ENCODE measurements at regions not wholly inside any gene's neighbourhood (a gene's known extent, or its start where the extent isn't known, plus 50 kb on each side); places are given as distances from the start of the nearest gene placed in this dataset.

- POLR2A ChIA-PET, result no interaction called here
- no peak for DNase-seq (ENCODE audit: low read depth, low spot score)
- CTCF ChIA-PET, result no interaction called here
Measured at GRCh38 chr12:84436134-84436533, 476.5 kb downstream of the SLC6A15 start.

GRCh38 chr12:84435682-84436081 is 476.9 kb downstream of the SLC6A15 start:
- POLR2A ChIA-PET, result no interaction called here
- CTCF ChIA-PET, result no interaction called here
- Histone ChIP-seq H3K27ac (ENCODE audit: low read depth, low read length) (no peak overlapping the region), H3K27me3 (ENCODE audit: control insufficient read depth, insufficient read depth, low read length) (no peaks in the 10 kb centered on the region), H3K4me3 (ENCODE audit: low read depth, low read length) (no peak overlapping the region), H3K9me3 (ENCODE audit: control insufficient read depth, insufficient read depth, low read length) (no peaks in the 10 kb centered on the region)
- no peak for DNase-seq (ENCODE audit: low read depth, low spot score)
- TF ChIP-seq CTCF (IDR thresholded peaks at IDR 0.05; ENCODE audit: low read depth, low read length), result no peak

More at GRCh38 chr12:84436134-84436533, 476.5 kb downstream of the SLC6A15 start:
- Histone ChIP-seq H3K9me3 (ENCODE audit: control insufficient read depth, insufficient read depth, low read length) (no peaks in the 10 kb centered on the region), H3K4me3 (ENCODE audit: low read depth, low read length) (no peak overlapping the region), H3K27ac (ENCODE audit: low read depth, low read length) (no peak overlapping the region), H3K27me3 (ENCODE audit: control insufficient read depth, insufficient read depth, low read length) (no peaks in the 10 kb centered on the region)
- no peak for TF ChIP-seq CTCF (IDR thresholded peaks at IDR 0.05; ENCODE audit: low read depth, low read length)

- H3K4me3 ChIP-seq (ENCODE audit: low read depth, low read length), result no peak overlapping the region
- TF ChIP-seq CTCF (IDR thresholded peaks at IDR 0.05; ENCODE audit: low read depth, low read length), result no peak
- no peak overlapping the region for H3K27ac ChIP-seq (ENCODE audit: low read depth, low read length)
- no peaks in the 10 kb centered on the region for H3K9me3 ChIP-seq (ENCODE audit: control insufficient read depth, insufficient read depth, low read length)
- no peak for DNase-seq (ENCODE audit: low read depth, low spot score)
- ChIA-PET POLR2A (no interaction called here), CTCF (no interaction called here)
- H3K27me3 ChIP-seq (ENCODE audit: control insufficient read depth, insufficient read depth, low read length), result no peaks in the 10 kb centered on the region
Measured at GRCh38 chr12:84422340-84422739, 490.3 kb downstream of the SLC6A15 start.

GRCh38 chr12:84421103-84421502 is 491.5 kb downstream of the SLC6A15 start:
- no peak for TF ChIP-seq CTCF (IDR thresholded peaks at IDR 0.05; ENCODE audit: low read depth, low read length)

GRCh38 chr12:84416626-84417025 is 496.0 kb downstream of the SLC6A15 start:
- DNase-seq (ENCODE audit: low read depth, low spot score), result no peak
- H3K4me3 ChIP-seq (ENCODE audit: low read depth, low read length), result no peak overlapping the region
- H3K27ac ChIP-seq (ENCODE audit: low read depth, low read length), result no peak overlapping the region
- no peaks in the 10 kb centered on the region for H3K27me3 ChIP-seq (ENCODE audit: control insufficient read depth, insufficient read depth, low read length)
- TF ChIP-seq CTCF (IDR thresholded peaks at IDR 0.05; ENCODE audit: low read depth, low read length), result no peak
- H3K9me3 ChIP-seq (ENCODE audit: control insufficient read depth, insufficient read depth, low read length), result no peaks in the 10 kb centered on the region
- CTCF ChIA-PET, result no interaction called here
- POLR2A ChIA-PET, result no interaction called here

More at GRCh38 chr12:84421103-84421502, 491.5 kb downstream of the SLC6A15 start:
- POLR2A ChIA-PET, result no interaction called here
- no peak overlapping the region for H3K27ac ChIP-seq (ENCODE audit: low read depth, low read length)
- H3K27me3 ChIP-seq (ENCODE audit: control insufficient read depth, insufficient read depth, low read length), result no peaks in the 10 kb centered on the region
- no peaks in the 10 kb centered on the region for H3K9me3 ChIP-seq (ENCODE audit: control insufficient read depth, insufficient read depth, low read length)
- H3K4me3 ChIP-seq (ENCODE audit: low read depth, low read length), result no peak overlapping the region
- no peak for DNase-seq (ENCODE audit: low read depth, low spot score)
- CTCF ChIA-PET, result no interaction called here

Measured in AG04450 (cell line).